ENCODE measurements at regions not wholly inside any gene's neighbourhood (a gene's known extent, or its start where the extent isn't known, plus 50 kb on each side); places are given as distances from the start of the nearest gene placed in this dataset.
"Not testable (repeated sequence)": the region's sequence is repeated elsewhere in the genome, so short reads cannot be mapped to it uniquely, and the experiment has no call there.

DNA sequence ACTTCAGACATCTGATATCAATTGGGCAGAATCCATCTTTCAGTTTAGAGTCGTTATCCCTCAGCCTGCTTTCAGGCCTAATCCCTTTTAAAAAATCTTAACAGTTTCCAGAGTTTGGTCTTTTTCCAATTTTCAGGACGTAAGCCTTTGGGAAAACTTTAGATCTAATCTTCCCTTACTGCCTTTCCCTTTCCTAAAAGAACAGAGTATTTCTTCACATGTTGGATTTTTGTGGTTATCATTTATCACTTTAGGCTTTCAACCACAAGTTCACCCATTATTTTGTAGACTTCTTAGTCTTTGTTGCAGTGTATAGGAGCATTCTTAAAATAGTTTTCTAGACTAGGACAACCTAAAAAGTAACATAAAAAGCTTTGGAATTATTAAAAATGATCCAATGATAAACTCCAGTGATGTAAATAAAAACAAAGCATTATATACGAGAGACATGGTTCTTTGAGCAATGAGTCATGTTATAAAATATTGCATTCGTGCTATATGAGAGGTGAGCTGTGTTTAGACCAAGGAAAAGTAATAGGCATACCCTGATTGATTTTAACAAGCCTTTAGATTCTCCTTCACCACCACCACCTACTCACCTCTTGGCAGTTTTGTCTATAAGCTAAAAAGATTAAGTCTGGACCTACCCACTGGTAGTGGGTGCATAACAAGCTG, 90.4 kb upstream of the MCHR2 start:
- DNase-seq = no peak

- DNase-seq = peak; percentile 11
Observed at GRCh38 chr6:100078509-100078908, 84.5 kb upstream of the MCHR2 start.

DNA sequence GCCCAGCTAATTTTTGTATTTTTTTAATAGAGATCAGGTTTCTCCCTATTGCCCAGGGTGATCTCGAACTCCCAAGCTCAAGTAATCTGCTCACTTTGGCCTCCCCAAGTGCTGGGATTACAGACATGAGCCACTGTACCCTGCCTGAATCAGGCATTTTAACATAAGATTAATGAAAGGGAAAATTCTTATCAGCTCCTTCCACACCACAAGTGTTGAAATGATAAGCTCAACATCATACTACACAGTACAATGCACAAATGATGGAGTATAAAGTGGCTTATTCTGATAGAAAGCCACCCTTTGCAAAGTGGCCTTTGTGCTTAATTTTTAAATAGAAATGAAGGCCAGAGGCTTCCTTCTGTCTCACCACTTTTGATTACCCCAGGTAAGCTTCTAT, 71.3 kb upstream of the MCHR2 start:
- no peak for DNase-seq

DNA sequence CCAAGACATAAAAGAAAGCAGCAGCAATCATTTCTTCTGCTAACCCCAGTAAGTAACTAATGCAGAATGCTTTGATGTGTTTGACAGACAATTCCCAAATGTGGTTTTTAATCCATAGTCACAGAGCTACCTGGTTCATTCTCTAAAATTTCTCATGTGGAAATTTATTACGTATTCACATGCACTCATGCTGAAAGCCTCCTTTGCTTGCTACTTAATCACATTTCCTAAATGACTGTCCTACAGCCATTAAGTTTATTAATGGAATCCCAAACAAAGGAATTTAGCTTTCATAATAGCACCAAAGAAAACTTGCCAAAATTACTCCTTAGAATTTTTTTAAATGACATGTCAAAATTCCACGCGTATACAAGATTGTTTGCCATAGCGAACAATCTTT, 68.6 kb upstream of the MCHR2 start:
- no peak for DNase-seq

- DNase-seq = no peak
Observed at GRCh38 chr6:100057941-100058340, 63.9 kb upstream of the MCHR2 start.

GRCh38 chr6:100050550-100050949, 56.5 kb upstream of the MCHR2 start:
- no peak for DNase-seq

DNA sequence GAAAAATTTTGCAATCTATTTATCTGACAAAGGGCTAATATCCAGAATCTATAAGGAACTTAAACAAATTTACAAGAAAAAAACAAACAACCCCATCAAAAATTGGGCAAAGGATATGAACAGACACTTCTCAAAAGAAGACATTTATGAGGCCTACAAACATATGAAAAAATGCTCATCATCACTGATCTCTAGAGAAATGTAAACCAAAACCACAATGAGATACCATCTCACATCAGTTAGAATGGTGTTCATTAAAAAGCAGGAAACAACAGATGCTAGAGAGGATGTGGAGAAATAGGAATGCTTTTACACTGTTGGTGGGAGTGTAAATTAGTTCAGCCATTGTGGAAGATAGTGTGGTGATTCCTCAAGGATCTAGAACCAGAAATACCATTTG, 49.9 kb upstream of the MCHR2 start:
- not testable (repeated sequence) for DNase-seq
